ENCODE measurements at regions not wholly inside any gene's neighbourhood (a gene's known extent, or its start where the extent isn't known, plus 50 kb on each side); places are given as distances from the start of the nearest gene placed in this dataset.

GRCh38 chr15:50837256-50837770, 71.2 kb upstream of the AP4E1 start:
- peaks cover 3% of the 10 kb centered on the region for H3K9me3 Mint-ChIP-seq
- H3K27ac Mint-ChIP-seq, result no peak overlapping the region
- H3K27me3 Mint-ChIP-seq (ENCODE audit: low read depth, poor library complexity), result peaks cover 4% of the 10 kb centered on the region
- no peak for DNase-seq
- H3K4me1 Mint-ChIP-seq, result no peaks in the 10 kb centered on the region
- no peak for TF ChIP-seq CTCF (IDR thresholded peaks at IDR 0.05)
- H3K4me3 Mint-ChIP-seq, result no peak overlapping the region
- no peaks in the 10 kb centered on the region for H3K36me3 Mint-ChIP-seq (ENCODE audit: low read depth)

GRCh38 chr15:50830477-50831354, 65.2 kb upstream of the SPPL2A start:
- no peak for TF ChIP-seq CTCF (IDR thresholded peaks at IDR 0.05)
- H3K4me1 Mint-ChIP-seq, result peaks cover 7% of the 10 kb centered on the region
- no peak for DNase-seq
- peaks cover 7% of the 10 kb centered on the region for H3K27me3 Mint-ChIP-seq (ENCODE audit: low read depth, poor library complexity)
- no peak overlapping the region for H3K4me3 Mint-ChIP-seq
- H3K9me3 Mint-ChIP-seq, result no peaks in the 10 kb centered on the region
- H3K36me3 Mint-ChIP-seq (ENCODE audit: low read depth), result no peaks in the 10 kb centered on the region
- H3K27ac Mint-ChIP-seq, result no peak overlapping the region

GRCh38 chr15:50828610-50829206, 63.2 kb upstream of the SPPL2A start:
- peaks cover 7% of the 10 kb centered on the region for H3K4me1 Mint-ChIP-seq
- TF ChIP-seq CTCF (IDR thresholded peaks at IDR 0.05), result no peak
- H3K36me3 Mint-ChIP-seq (ENCODE audit: low read depth), result no peaks in the 10 kb centered on the region
- no peak for DNase-seq
- H3K4me3 Mint-ChIP-seq, result no peak overlapping the region
- no peaks in the 10 kb centered on the region for H3K9me3 Mint-ChIP-seq
- no peak overlapping the region for H3K27ac Mint-ChIP-seq
- H3K27me3 Mint-ChIP-seq (ENCODE audit: low read depth, poor library complexity), result peaks cover 7% of the 10 kb centered on the region

GRCh38 chr15:50825946-50826345, 60.4 kb upstream of the SPPL2A start:
- Mint-ChIP-seq H3K36me3 (ENCODE audit: low read depth) (no peaks in the 10 kb centered on the region), H3K4me3 (no peak overlapping the region), H3K27ac (no peak overlapping the region), H3K4me1 (peaks cover 7% of the 10 kb centered on the region), H3K9me3 (no peaks in the 10 kb centered on the region), H3K27me3 (ENCODE audit: low read depth, poor library complexity) (peaks cover 12% of the 10 kb centered on the region)
- DNase-seq, result no peak
- no peak for TF ChIP-seq CTCF (IDR thresholded peaks at IDR 0.05)

- Mint-ChIP-seq H3K36me3 (ENCODE audit: low read depth) (no peaks in the 10 kb centered on the region), H3K27ac (no peak overlapping the region), H3K4me1 (peaks cover 7% of the 10 kb centered on the region), H3K27me3 (ENCODE audit: low read depth, poor library complexity) (peaks cover 12% of the 10 kb centered on the region), H3K9me3 (no peaks in the 10 kb centered on the region), H3K4me3 (no peak overlapping the region)
- DNase-seq, result no peak
- no peak for TF ChIP-seq CTCF (IDR thresholded peaks at IDR 0.05)
Observed at GRCh38 chr15:50824514-50824913, 59.0 kb upstream of the SPPL2A start.
